ENCODE measurements at regions not wholly inside any gene's neighbourhood (a gene's known extent, or its start where the extent isn't known, plus 50 kb on each side); places are given as distances from the start of the nearest gene placed in this dataset.

DNA sequence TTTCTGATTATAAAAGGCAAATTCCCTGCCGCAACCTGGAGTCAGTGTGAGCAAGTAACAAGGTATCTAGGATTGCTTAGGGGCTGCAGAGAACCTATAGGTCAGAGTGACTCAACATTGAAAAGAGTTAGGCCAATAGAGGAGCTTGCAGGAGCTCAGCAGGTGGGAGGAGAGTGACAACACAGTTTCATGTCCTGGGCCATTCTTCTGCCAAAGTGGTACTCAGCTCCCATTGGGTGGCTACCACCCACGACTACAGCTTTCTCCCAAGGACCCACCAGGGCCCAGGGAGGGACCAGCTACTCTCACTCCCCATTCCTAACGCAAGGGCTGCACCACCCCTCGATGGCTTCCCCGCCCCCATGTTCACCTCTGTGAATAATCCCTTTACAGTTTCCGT, 86.7 kb upstream of the SPATA31C2 start:
- no peak for DNase-seq

DNA sequence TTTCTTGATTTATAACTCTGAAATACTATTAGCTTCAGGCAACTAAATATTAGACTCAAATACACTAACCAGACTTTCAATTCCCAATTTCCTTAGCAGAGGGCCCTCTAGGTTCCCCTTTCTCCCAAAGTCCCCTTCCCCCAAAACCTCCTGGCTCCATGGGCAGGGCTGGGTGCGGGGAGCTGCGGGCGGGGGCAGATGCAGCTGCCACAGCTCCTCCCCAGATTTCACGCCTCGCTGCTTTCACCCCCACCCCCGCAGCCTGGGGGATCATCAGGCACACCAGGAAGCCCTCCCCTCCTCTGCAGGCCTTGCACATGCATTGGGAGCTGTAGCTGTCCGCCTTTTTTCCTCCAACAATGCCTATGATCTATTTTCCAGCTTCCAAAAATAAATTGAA, 82.8 kb upstream of the SPATA31C2 start:
- no peak for DNase-seq

DNA sequence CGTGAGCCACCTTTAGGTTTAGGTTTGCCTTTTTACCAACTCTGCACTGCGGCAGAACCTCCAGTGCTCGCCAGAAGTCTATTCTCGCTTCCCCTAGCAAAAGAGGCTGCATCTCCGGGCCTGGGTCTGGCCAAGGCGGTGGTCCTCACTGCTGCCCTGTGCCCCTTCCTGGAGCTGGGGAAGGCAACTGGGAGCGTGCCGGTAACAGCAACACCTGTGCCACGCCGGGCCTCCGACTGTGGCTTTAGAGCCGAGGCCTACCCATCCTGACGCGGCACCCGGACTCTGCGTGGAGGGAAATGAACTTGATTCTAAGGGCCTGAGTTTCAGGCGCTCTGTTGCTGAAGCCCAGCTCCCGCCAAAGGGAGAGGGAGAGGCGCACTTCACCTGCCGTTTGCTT, 82.4 kb upstream of the SPATA31C2 start:
- no peak for DNase-seq

DNA sequence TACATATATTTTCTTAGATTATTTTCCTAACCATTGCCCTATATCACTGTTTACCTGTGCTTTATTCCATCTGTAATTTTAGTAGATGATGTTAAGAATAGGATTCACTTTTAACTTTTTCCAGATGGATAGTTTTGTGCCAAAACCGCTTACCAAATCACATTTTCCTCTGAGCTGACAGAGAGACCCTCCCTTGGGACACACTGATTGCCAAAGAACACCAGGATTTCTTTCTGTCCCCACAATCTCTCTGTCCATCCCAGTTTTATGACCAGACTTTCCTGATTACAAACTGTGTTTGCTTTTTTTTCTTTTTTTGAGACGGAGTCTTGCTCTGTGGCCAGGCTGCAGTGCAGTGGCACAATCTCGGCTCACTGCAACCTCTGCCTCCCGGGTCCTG, 81.3 kb upstream of the SPATA31C2 start:
- DNase-seq, result no peak

DNA sequence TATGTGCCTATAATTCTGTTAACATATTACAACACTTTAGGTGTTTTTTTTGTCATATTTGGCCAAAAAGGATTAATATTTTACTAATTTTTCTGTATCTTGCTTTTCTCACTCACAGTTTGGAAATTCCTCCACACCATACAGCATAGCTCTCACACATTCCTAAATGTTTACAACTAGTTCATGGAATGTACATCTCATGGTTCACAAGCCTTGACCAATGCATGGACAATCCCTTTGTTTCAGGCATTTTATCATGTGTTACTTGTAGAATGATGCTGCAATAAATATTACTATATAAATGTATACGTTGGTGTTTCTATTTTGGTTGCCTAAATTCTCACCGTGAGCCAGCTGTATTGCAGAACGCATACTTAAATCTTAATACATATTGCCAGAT, 80.5 kb upstream of the SPATA31C2 start:
- DNase-seq, result no peak

DNA sequence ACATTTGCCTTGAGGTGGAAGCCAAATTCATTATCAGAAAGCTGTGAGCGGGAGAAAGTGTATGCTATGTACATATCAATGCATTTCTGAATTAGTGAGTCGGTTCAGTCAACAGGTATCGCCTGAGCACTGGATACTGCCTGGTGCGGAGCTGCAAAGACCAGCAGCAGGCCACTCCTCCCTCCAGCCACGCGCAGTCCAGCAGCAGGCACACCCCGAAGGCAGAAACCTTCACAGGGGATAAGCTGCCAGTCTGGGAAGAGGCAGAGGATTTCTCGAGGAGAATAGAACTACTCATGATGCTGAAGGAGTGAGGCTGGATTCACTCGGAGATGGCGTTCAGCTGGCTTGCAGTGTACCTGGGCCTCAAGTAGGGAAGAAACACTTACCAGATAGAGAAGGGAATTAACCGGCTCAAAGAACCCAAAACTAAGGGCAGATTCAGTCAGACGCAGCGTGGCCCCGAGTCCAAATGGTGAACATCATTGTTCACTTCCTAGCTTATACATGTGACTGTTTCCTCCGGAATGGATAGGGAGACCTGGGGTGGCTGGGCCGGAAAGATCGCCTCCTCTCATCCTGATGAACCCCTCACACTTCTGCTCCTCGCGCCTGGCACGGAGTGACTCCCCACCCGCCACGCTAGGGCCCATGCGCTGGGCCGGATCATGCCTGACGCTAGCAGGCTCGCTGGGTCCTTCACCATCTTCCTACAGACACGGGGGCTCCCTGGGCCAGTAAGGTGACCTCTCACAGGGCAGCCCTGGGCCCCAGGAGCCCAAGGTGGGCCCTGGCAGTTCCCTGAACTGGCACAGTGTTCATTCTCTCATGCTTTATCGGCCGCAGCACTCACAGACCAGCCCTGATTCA, 78.1 kb upstream of the SPATA31C2 start:
- no peak for DNase-seq

DNA sequence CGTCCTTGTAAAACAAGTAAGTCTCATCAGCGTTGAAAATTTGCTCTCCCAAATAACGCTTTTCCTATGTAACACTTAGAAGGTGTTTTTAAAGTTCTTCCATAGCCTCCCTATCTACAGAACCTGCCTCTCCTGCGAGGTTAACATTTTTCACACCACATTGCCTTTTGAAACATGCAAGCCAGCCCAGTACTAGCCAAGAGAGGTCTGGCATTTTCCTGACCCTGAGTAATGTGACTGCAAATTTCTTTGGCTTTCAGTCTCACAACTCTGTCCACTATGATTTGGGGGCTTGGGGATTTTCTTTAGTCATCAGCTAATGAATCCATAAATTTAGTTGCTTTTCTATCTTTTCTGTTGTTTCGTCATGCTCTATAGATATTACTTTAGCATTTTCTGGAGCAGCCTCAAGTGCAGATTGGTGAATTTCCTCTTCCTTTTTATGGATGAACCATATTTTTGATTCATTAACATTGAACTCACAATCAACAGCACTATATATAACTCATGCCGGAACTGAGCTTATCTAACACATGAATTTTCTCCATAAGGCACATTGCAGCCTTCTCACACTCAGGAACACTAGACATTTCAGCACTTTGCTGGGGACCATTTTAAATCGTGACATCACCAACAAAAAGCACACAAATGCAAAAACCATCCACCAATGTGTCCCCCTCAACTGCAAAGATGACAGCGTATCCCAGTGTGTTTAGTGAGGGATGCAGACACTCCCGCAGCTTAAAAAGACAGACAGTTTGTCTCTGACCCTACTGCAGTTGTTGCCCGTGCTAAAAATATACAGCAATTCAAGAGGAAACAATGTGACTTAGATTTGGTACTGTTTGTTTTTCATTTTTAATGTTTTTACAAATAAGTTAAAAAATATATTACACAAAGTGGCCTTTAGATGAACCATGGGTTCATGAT, 77.2 kb upstream of the SPATA31C2 start:
- no peak for DNase-seq

DNA sequence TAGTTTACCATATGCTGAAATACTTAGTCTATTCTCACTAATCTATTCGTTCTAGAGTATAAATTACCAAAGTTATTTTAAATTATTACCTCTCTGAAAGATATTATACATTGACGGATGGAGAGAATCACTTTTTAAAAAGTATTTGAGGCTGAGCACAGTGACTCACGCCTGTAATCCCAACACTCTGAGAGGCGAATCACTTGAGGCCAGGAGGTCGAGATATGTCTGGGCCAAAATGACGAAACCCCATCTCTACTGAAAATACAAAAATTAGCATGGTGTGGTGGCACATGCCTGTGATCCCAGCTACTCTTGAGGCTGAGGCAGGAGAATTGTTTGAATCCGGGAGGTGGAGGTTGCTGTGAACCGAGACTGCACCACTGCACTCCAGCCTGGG, 64.0 kb upstream of the SPATA31C2 start:
- no peak for DNase-seq

DNA sequence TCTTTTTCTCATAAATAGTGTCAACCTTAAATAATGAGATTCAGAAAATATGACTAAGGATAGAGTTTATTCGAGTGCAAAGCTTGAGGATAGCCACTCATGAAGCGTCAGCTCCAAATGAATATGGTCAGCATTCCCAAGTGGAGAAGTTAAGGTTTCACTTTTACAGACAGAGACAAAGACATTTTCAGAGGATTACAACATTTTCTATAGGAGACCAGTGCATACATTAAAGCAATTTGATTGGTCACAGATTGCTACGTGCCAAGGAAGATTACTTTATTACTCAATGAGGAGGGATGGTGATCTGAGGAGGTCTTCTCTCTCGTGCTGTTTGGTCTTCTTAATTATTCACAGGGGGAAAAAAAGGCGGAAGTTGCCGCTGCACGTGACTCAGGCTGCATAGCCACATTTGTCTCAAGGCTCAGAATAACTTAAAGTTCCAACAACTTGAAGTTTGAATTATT, 60.1 kb upstream of the SPATA31C2 start:
- DNase-seq, result no peak

DNA sequence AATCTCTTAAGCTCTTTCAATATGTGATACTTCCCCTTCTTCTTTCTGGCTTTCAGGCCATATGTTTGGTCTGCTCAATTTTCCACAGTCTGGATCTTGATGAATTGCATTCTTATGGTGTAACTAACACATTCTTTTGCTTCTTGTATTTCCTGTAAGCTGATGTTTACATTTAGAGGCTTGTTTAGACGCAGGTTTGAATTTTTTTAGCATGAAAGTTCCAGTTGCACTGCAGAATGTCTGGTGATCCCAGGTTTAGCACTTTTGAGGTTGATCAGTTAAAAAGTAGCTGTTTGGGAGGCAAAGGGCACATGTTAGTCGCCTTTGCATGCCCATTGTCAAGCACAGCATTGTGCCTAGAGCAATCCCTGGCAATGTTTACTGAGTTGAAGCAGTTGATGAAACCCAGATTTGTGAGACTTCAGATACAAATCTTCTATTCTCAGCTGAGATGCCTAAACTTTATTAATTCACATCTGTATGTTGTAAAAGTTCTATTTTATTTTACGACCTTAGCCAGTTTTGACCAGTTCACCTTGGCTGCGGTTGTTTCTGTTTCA, 59.6 kb upstream of the SPATA31C2 start:
- DNase-seq, result no peak

DNA sequence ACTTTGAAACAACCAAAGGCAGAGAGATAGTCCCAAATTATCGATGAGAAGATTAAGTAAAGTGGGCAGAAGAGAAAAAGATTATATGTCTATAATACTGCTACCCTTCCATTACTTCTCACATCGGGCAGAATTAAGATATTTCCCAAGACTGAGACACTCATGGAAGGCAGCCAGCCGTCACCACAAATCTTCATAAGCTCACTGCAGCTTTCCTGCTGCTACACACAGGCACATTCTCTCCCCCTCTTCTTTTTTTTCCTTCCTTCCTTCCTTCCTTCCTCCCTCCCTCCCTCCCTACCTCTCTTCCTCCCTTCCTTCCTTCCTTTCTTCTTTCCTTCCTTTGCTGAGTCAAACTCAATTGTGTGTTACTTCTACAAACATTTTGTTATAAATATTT, 58.7 kb upstream of the SPATA31C2 start:
- no peak for DNase-seq

DNA sequence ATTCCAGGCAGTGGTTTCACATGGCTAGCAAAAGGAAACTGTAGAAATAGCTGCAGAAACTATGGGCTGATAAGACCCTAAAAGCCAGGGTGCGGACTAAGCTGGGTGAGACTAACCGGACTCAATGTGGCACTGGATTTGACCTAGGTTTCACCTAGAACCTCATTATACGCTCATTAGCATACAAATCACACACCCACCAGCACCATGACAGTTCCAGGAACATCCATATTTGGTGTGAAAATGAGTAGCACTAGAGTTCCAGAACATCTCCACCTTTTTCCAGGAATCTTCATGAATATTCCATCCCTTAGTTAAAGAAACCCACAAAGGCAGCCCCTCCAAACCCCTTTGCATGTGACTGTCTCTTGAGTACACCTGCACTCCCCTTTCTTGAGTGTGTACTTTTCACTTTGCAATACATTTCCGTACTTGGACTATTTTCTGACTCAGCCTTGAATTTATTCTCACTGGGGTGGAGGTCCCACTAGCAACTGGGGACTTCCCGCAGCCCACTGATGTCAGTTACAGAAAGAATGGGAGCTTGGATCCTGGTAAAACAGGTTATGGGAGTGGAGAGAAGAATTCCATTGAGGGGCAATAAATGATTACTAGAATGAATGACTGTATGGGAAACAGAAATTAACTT, 58.0 kb upstream of the SPATA31C2 start:
- DNase-seq, result no peak

DNA sequence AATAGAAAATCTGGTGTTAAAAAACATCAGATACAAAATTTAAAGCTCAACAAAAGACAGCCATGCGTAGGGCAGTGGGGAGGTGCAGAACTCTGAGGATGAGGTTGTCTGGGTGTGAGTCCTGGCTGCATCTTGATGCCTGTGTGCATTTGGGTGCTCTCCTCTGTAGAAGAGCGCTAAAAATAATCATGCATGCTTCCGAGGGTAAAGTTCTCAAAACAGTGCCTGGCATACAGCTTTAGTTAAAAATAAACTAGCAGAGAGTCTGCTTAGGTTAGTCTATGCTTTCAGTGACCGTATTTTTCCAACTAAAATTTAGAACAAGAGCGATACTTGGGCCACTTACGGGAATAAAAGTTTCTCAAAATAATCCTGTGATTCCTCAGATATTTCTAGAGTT, 55.5 kb upstream of the SPATA31C2 start:
- no peak for DNase-seq

DNA sequence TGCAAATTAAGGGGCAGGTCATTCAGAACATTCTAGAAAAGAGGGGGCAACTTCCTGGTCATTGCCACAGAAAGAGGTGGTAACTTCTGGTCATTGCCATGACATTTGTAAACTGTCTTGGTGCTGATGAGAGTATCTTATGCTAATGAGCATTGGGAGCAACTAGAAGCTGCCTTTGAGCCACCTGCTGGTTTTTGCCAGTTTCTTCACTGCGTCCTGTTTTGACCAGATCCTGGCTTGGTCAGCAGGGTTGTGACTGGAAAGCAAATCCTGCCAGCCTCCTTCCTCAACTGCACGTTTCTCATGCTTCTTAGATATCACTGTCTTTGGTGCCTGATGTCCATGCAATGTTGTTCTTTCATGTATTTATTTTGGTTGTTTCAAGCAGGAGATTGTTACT, 53.2 kb upstream of the SPATA31C2 start:
- DNase-seq, result no peak

DNA sequence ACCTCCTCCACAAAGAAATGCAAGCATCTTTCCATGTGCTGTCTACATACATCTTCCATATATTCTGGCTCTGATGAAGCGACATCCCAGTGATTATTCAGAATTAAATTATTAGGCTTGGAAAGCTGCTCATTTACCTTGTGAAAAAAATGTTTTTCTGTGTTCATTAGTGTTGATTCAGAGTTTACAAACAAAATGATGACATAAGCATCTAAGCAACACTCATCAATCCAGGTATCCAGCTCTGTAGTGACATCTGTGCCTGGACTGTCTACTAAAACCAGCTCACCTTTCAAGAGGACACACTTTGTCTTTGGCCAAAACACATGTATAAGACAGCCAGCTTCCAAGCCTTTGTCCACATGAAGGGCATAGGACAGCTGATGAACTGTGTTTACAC, 51.1 kb upstream of the SPATA31C2 start:
- no peak for DNase-seq

Measured in activated CD4-positive, alpha-beta T cell treated with anti-CD3 and anti-CD28 coated beads, Interleukin-2, Interleukin-6, amounts not matched to agents 100 ng/mL and 50 ng/mL, durations not matched to agents 16 hours and 8 hours (primary cell).